ENCODE measurements at regions not wholly inside any gene's neighbourhood (a gene's known extent, or its start where the extent isn't known, plus 50 kb on each side); places are given as distances from the start of the nearest gene placed in this dataset.

- Histone ChIP-seq H3K9me3 (no peaks in the 10 kb centered on the region), H3K27me3 (no peaks in the 10 kb centered on the region), H3K27ac (no peak overlapping the region), H3K4me1 (no peaks in the 10 kb centered on the region), H3K36me3 (no peaks in the 10 kb centered on the region), H3K4me3 (no peak overlapping the region)
- DNase-seq (no peak), ATAC-seq (peak in 3 of 4 donors; percentile 43 to 65 (median 63))
- 52% methylated on average over 6 of the region's 6 CpGs for WGBS (ENCODE audit: insufficient coverage, low coverage, low lambda C conversion rate, missing lambda C conversion rate)
- no peak for TF ChIP-seq CTCF (IDR thresholded peaks at IDR 0.05)
- no peak for TF ChIP-seq POLR2A (IDR thresholded peaks at IDR 0.05)
- intact Hi-C loops (cut with DNase I) = no loop called here
Observed at GRCh38 chr3:30443756-30444673, 162.4 kb upstream of the TGFBR2 start.

- 73% methylated on average over 5 of the region's 5 CpGs for WGBS (ENCODE audit: insufficient coverage, low coverage, low lambda C conversion rate, missing lambda C conversion rate)
- ATAC-seq = no peak
- intact Hi-C loops (cut with DNase I) = no loop called here
Observed at GRCh38 chr3:30448450-30449289, 157.7 kb upstream of the TGFBR2 start.

GRCh38 chr3:30449290-30449632 is 157.1 kb upstream of the TGFBR2 start:
- no peak overlapping the region for H3K27ac ChIP-seq
- H3K4me3 ChIP-seq = no peak overlapping the region
- no peaks in the 10 kb centered on the region for H3K27me3 ChIP-seq
- 100% methylated on average over 1 of the region's 1 CpG for WGBS (ENCODE audit: insufficient coverage, low coverage, low lambda C conversion rate, missing lambda C conversion rate)
- ATAC-seq (no peak), DNase-seq (no peak)
- H3K9me3 ChIP-seq = no peaks in the 10 kb centered on the region
- H3K4me1 ChIP-seq = no peaks in the 10 kb centered on the region
- intact Hi-C loops (cut with DNase I) = no loop called here
- TF ChIP-seq POLR2A (IDR thresholded peaks at IDR 0.05) = no peak
- TF ChIP-seq CTCF (IDR thresholded peaks at IDR 0.05) = no peak
- H3K36me3 ChIP-seq = no peaks in the 10 kb centered on the region

More at GRCh38 chr3:30448450-30449289, 157.7 kb upstream of the TGFBR2 start:
- Histone ChIP-seq H3K27me3 (no peaks in the 10 kb centered on the region), H3K27ac (no peak overlapping the region), H3K4me1 (no peaks in the 10 kb centered on the region), H3K9me3 (no peaks in the 10 kb centered on the region), H3K4me3 (no peak overlapping the region), H3K36me3 (no peaks in the 10 kb centered on the region)
- TF ChIP-seq CTCF (IDR thresholded peaks at IDR 0.05) = no peak
- no peak for TF ChIP-seq POLR2A (IDR thresholded peaks at IDR 0.05)
- no peak for DNase-seq

- intact Hi-C loops (cut with DNase I) = no loop called here
- H3K27ac ChIP-seq = no peak overlapping the region
- no peaks in the 10 kb centered on the region for H3K27me3 ChIP-seq
- no peaks in the 10 kb centered on the region for H3K9me3 ChIP-seq
- WGBS (ENCODE audit: insufficient coverage, low coverage, low lambda C conversion rate, missing lambda C conversion rate) = 75% methylated on average over 3 of the region's 3 CpGs
- H3K4me3 ChIP-seq = no peak overlapping the region
- ATAC-seq = no peak
- TF ChIP-seq POLR2A (IDR thresholded peaks at IDR 0.05) (no peak), CTCF (IDR thresholded peaks at IDR 0.05) (no peak)
- no peak for DNase-seq
- no peaks in the 10 kb centered on the region for H3K36me3 ChIP-seq
- H3K4me1 ChIP-seq = no peaks in the 10 kb centered on the region
Observed at GRCh38 chr3:30452446-30452845, 154.0 kb upstream of the TGFBR2 start.
